BJ (cell line): ENCODE measurements at regions not wholly inside any gene's neighbourhood (a gene's known extent, or its start where the extent isn't known, plus 50 kb on each side); places are given as distances from the start of the nearest gene placed in this dataset.

Source experiments
- CTCF ChIA-PET: fragments of 350-600 bp; formaldehyde crosslinking; extraction: SDS; loops from one replicate; lab custom pipeline; 2021; ENCODE audit warnings: antibody characterized with exemption, inconsistent platforms; lab: Yijun Ruan, JAX
- POLR2A ChIA-PET: fragments of 300-600 bp; sonication (Branson Sonifier 250); formaldehyde crosslinking; extraction: SDS; loops from one replicate; lab custom pipeline; 2021; ENCODE audit warnings: antibody characterized with exemption; lab: Charles Lee
- DNase-seq: peaks from one replicate; pipeline ENCODE4 v3.0.0-alpha.2; 2011; ENCODE audit warnings: low read depth
- H3K27me3 ChIP-seq: 2 replicates; pipeline ENCODE4 v1.6.0; 2011; ENCODE audit warnings: low read length; ENCODE audit not compliant: control insufficient read depth, insufficient read depth
- H3K36me3 ChIP-seq: 2 replicates; pipeline ENCODE4 v1.5.1; 2011; ENCODE audit warnings: low read length; ENCODE audit not compliant: control insufficient read depth, insufficient read depth
- H3K4me3 ChIP-seq: 2 replicates; pipeline ENCODE4 v1.5.1; 2011; ENCODE audit warnings: low read depth, mild to moderate bottlenecking, control low read depth, low read length
- CTCF ChIP-seq: IDR thresholded peaks from 2 replicates; pipeline ENCODE4 v1.5.1; 2011; ENCODE audit warnings: low read depth, mild to moderate bottlenecking, control low read depth, inconsistent platforms, low read length, moderate library complexity; ENCODE audit not compliant: insufficient read depth

- ChIA-PET CTCF (no interaction called here), POLR2A (no interaction called here)
- H3K36me3 ChIP-seq, result no peaks in the 10 kb centered on the region
- no peak for DNase-seq
- no peaks in the 10 kb centered on the region for H3K27me3 ChIP-seq
- no peak overlapping the region for H3K4me3 ChIP-seq
- TF ChIP-seq CTCF, result no peak
Observed at GRCh38 chr4:17033768-17034181, 135.3 kb upstream of the LDB2 start.

GRCh38 chr4:17033025-17033767, 134.8 kb upstream of the LDB2 start:
- ChIA-PET CTCF (no interaction called here), POLR2A (no interaction called here)
- no peak for DNase-seq
- Histone ChIP-seq H3K27me3 (no peaks in the 10 kb centered on the region), H3K4me3 (no peak overlapping the region), H3K36me3 (no peaks in the 10 kb centered on the region)
- TF ChIP-seq CTCF, result no peak

GRCh38 chr4:17030543-17030942, 132.1 kb upstream of the LDB2 start:
- Histone ChIP-seq H3K27me3 (no peaks in the 10 kb centered on the region), H3K36me3 (no peaks in the 10 kb centered on the region), H3K4me3 (no peak overlapping the region)
- POLR2A ChIA-PET, result interaction anchor here (1.0 kb wide), 1 partner anchor 28 kb away, joined by 4 read pairs; no protein-coding TSS in a partner anchor
- CTCF ChIA-PET, result interaction anchor here (1.0 kb wide), 1 partner anchor 28 kb away, joined by 3 read pairs; no protein-coding TSS in a partner anchor
- no peak for TF ChIP-seq CTCF
- peak; percentile 54 for DNase-seq

GRCh38 chr4:17029964-17030363, 131.5 kb upstream of the LDB2 start:
- no peaks in the 10 kb centered on the region for H3K27me3 ChIP-seq
- ChIA-PET POLR2A (interaction anchor here (1.0 kb wide), 1 partner anchor 28 kb away, joined by 4 read pairs; no protein-coding TSS in a partner anchor), CTCF (interaction anchor here (1.3 kb wide), 1 partner anchor 23 kb away, joined by 3 read pairs; no protein-coding TSS in a partner anchor)
- DNase-seq, result no peak
- no peaks in the 10 kb centered on the region for H3K36me3 ChIP-seq
- no peak for TF ChIP-seq CTCF
- no peak overlapping the region for H3K4me3 ChIP-seq

GRCh38 chr4:17029432-17029831, 131.0 kb upstream of the LDB2 start:
- Histone ChIP-seq H3K36me3 (no peaks in the 10 kb centered on the region), H3K4me3 (no peak overlapping the region), H3K27me3 (no peaks in the 10 kb centered on the region)
- ChIA-PET CTCF (interaction anchor here (1.3 kb wide), 1 partner anchor 24 kb away, joined by 3 read pairs; no protein-coding TSS in a partner anchor), POLR2A (no interaction called here)
- no peak for TF ChIP-seq CTCF
- no peak for DNase-seq
